ENCODE measurements at regions not wholly inside any gene's neighbourhood (a gene's known extent, or its start where the extent isn't known, plus 50 kb on each side); places are given as distances from the start of the nearest gene placed in this dataset.

DNA sequence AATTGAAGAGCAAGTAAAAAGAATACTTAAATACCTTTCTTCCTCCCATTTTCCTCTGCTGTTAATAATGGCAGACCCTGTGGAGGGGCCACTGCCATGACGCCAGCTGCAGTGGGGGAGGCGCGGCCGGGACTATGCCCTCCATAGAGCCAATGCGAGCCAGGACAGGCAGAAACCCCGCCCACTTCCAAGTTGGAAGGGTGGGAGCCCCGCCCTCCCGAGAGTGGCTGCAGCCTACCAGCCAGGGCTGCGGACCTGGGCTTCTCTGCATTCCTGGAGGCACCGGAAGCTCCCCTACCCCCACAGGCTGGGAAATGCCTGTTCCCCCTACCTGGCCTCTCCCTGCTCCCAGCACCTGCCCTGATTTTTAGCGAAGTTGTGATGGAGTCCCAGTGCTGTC lies 439.4 kb upstream of the CDH19 start:
- intact Hi-C loops (cut with micrococcal nuclease) = no loop called here

- intact Hi-C loops (cut with micrococcal nuclease) = no loop called here
Measured at GRCh38 chr18:67041334-67041733, 437.4 kb upstream of the CDH19 start.

DNA sequence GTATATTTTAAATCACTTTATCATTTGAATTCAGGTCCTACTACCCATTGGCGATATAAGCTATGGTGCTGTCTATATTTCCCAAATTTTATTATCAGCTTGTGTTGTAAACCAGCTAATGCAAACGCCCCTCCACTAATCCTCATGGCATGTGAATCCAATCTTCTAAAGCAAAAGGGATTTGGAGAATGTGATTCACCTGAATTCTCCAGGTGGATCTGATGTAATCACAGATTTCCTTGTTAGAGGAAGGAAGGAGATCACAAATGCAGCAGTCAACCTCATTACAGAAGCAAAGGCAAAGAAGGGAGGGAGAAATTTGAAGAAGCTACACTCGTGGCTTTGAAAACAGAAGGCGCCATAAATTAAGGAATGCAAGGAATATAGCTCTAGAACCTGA lies 431.1 kb upstream of the CDH19 start:
- intact Hi-C loops (cut with micrococcal nuclease) = no loop called here

DNA sequence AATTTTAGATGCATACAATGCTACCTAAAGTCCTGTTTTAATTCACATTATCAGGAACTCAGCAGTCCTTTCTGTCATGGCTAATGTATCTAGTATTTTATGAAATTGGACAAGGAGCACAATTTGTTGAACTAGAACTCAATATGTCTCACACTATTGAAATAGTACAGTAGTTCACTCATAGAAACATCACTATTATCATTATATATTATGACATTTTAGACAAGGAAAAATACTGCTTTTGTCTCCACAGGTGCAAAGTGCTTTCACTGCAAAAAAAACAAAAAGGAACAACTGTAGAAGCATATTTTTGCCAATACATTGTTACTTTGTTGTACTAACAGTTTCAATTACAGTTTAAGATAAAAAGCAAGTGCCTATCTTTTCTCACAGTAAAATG lies 419.2 kb upstream of the CDH19 start:
- intact Hi-C loops (cut with micrococcal nuclease) = no loop called here

DNA sequence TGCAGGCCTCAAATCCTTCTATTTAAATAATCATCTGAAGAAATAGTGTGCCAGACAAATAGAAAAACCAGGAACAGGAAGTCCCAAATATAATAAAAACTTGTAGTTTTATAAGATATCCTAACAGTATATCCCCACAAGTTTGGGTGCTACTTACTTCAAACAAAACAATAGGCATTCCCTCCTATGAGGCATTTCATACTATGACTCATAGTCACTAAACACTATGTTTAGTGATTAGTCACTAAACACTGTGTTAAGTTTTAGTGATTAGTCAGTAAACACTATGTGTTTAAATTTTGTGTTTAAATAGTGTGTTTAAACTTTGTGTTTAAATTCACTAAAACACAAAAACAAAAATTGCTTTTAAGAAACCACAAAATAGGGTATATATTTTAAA lies 407.0 kb upstream of the CDH19 start:
- intact Hi-C loops (cut with micrococcal nuclease) = no loop called here

DNA sequence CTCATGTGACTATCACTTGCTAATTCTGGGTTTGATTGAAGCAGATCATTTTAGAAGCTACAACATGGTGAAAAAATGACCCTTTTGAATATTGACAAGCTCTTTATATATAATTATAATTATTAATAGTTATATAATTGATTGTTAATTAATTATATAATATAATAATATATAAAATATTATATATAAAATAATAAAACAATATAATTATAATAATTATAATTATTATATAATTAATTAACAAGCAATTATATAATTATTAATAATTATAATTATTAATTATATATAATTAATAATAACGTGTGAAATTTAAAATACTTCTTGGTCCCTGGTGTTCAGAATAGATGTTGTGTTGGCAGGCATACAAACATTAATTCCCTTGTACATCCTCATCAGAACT lies 404.1 kb upstream of the CDH19 start:
- intact Hi-C loops (cut with micrococcal nuclease) = no loop called here

- intact Hi-C loops (cut with micrococcal nuclease) = no loop called here
Measured at GRCh38 chr18:67007085-67007484, 403.2 kb upstream of the CDH19 start.

DNA sequence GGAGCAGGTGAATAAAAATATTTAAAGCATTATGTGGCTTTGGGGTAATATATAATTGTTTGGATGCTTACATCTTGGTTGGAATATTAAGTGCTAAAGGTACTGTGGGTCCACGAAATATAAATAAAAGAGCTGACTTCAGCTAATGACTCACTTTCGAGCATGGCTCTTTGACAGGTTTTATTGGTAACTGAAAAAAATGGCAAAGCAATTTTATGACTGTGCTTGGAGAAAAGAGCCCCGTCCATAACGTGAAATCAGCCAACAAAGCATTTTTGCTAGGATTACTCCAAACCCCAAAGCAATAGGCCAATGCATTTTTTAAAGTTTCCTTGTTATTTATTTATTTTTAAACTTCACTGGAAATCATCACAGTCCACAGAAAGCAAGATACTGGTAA lies 397.2 kb upstream of the CDH19 start:
- intact Hi-C loops (cut with micrococcal nuclease) = no loop called here

DNA sequence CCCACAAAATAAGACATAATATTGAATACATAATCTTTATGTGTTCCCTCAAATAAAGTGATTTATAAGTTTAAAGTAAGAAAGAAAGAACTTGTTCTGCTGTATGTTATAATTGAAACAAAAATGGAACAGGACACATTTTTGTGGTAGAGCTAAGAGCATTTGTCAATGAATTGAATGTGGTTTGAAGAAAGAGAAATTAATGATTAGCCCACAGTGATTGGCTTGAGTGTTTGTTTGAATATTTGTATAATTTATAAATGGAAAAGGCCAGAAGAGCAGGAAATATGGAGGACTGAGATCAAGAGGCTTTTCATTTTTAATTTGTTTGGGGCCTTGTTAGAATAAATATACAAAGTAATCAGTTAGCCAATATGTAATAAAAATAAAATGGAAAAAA lies 395.1 kb upstream of the CDH19 start:
- intact Hi-C loops (cut with micrococcal nuclease) = no loop called here

- intact Hi-C loops (cut with micrococcal nuclease) = no loop called here
Measured at GRCh38 chr18:66995270-66995669, 391.4 kb upstream of the CDH19 start.

DNA sequence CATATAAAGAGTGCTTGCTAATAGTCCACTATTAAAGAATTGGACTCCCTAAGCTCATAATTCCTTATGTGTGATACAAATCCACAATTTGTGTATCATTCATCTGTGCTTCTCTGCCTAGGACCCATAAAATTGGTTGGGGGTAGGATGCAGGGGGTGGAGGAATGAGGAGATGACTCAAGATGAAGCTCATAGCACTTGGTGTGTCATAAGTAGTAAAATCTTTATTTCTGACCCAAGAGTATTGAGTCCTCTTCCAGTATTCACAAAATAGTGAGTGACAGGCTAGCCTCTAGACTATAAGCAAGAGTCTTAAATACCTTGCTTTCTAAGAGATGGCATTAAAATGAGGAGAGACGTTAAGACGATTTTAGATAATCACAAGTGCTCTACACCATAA lies 390.9 kb upstream of the CDH19 start:
- intact Hi-C loops (cut with micrococcal nuclease) = no loop called here

- intact Hi-C loops (cut with micrococcal nuclease) = no loop called here
Measured at GRCh38 chr18:66993492-66993891, 389.6 kb upstream of the CDH19 start.

GRCh38 chr18:66990909-66991308 lies 387.0 kb upstream of the CDH19 start:
- intact Hi-C loops (cut with micrococcal nuclease) = no loop called here

DNA sequence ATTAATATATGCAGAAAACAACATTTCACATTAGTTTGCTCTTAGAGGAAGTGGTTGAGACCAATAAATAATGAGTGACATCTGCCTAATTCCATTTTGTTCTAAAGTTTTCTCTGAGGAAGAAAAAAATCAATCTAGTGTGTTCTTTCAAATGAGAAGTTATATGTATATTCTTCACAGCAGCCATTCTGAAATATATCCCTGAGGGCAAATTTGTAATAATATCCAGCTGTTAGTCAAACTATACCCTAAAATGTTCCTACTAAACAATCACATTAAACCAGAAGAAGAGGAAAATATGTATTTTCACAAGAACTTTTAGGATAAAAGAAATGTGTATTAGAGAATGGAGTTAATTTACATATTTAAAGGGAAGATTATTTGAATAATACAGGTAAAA lies 375.1 kb upstream of the CDH19 start:
- intact Hi-C loops (cut with micrococcal nuclease) = no loop called here

DNA sequence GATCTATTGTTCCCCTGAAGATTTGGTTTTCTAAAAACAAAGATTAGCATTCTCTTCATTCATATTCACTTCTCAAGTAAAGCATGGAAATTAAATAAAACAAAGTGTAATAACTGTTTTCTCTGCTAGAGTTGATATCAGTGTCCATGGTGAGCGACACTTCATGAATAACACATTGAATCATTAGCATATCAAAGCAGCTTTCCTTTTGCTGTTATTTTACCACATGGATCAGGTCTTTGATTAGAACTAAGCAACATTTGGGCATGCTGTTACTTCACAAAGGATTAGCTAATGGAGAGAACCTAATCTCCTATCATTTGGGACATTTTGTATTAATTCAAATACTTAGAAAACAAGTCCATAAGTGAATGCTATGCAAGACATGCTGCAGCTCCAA lies 368.8 kb upstream of the CDH19 start:
- intact Hi-C loops (cut with micrococcal nuclease) = no loop called here

DNA sequence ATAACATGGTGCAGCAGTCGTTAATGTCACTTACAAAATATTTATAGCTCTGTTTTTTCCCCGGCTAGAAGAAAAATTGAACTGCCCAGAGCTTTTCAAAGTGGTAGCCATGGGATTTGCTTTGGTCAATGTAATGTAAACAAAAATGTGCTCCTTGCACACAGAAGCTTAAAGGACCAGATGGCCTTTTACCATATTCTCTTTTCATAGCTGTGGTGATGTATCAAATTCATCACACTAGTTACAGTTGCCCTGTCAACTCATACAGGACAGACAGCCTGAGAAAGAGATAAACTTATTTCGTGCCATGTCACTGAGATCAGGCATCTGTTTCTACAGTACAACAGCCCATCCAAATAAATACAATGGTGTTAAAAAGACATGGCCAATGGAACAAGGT lies 368.1 kb upstream of the CDH19 start:
- intact Hi-C loops (cut with micrococcal nuclease) = no loop called here

DNA sequence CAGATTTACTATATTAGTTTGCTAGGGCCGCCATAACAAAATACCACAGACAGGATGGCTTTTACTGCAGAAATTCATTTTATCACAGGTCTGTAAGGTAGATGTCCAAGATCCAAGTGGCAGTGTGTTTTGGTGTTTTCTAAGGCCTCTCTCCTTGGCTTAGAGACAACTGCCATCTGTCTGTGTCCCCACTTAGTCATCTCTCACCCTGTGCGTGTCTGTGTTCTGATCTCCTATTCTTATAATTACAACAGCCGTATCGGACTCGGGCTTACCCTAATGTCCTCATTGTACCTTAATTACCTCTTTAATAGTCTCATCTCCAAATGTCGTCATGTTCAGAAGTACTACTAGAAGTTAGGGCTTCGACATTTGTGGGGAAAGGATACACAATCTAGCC lies 362.3 kb upstream of the CDH19 start:
- intact Hi-C loops (cut with micrococcal nuclease) = no loop called here

- intact Hi-C loops (cut with micrococcal nuclease) = no loop called here
Measured at GRCh38 chr18:66958309-66958708, 354.4 kb upstream of the CDH19 start.

DNA sequence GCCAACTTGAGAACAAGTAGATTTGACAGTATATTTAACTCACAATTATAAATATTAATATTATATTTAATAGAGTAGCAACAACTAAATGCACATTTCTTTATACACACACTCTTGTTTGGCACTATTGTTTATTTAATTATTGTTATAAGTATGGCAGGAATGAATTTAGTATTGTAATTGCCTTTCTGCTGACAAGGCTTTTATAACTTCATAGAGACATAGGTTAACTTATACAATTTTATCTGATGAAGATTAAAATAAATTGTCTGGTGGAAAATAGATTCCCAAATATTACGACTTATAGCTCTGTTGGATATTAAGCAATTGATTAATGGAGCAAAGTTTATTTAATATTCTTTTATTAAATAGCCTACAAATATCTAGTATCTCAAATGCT lies 347.9 kb upstream of the CDH19 start:
- intact Hi-C loops (cut with micrococcal nuclease) = no loop called here

DNA sequence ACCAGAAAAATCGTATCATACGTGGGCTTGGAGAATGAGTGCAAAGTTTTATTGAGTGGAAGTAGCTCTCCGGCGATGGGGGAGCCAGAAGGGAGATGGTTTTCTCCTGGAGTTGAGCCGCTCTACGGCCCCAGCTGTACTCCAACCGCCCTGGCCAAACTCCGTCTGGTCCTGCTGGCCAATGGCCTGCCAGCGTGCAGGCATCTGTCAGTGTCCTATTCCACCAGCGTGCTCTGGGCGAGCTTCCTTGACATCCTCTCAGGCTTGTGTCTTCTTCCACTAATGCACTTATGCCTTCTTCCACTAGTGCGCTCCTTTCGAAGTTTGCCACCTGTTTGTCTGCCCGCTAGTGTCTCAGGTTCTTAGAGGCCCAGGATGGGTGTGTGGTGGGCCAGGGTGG lies 345.5 kb upstream of the CDH19 start:
- intact Hi-C loops (cut with micrococcal nuclease) = no loop called here

GRCh38 chr18:66937546-66937945 lies 333.7 kb upstream of the CDH19 start:
- intact Hi-C loops (cut with micrococcal nuclease) = no loop called here

GRCh38 chr18:66931010-66931409 lies 327.1 kb upstream of the CDH19 start:
- intact Hi-C loops (cut with micrococcal nuclease) = no loop called here

GRCh38 chr18:66916834-66917233 lies 312.9 kb upstream of the CDH19 start:
- intact Hi-C loops (cut with micrococcal nuclease) = no loop called here

DNA sequence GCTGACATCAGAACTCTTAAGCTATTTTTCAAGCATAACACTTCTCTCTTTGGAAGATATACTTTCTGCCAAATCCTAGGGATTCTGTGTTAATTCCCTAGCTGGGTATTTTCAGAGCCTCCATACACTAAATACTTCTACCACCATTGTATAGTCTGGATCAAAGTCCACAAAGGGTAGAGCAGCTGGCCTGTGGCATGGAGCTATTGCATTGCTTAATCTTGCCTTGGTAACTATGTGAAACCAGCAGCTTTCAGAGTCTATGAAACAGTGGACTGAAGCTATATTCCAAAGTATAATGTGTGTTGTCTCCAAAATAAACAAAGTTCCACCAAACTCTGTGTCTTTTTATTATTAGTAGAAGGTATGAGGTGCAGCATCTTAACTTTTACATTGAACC lies 296.9 kb upstream of the CDH19 start:
- intact Hi-C loops (cut with micrococcal nuclease) = no loop called here

DNA sequence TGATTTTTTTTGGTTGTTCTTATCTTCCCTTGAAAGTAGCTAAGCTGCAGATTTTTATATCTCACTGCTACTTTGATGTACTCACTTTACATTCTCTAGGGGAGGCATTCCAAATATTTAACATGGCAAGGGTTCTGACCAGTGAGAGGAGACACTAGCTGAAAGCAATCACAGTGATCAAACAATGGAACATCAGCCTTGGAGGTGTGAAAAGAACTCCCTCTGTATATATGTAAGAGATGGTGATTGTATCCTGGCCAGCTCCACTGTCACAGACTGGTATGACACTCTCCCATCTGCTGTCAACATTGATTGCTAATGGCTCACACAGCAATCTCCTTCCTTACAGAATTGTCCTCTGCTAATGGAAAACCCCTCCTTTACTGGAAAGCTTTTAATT lies 291.7 kb upstream of the CDH19 start:
- intact Hi-C loops (cut with micrococcal nuclease) = no loop called here
